AG09319 (cell line): ENCODE measurements at regions not wholly inside any gene's neighbourhood (a gene's known extent, or its start where the extent isn't known, plus 50 kb on each side); places are given as distances from the start of the nearest gene placed in this dataset.

Experiments used
- DNase-seq: peaks from one replicate; pipeline ENCODE4 v3.0.0-alpha.2; 2010; ENCODE audit warnings: low read depth; ENCODE audit errors: extremely low read depth
- CTCF ChIP-seq: IDR thresholded peaks from 2 replicates; pipeline ENCODE4 v1.5.1; 2011; ENCODE audit warnings: low read depth, mild to moderate bottlenecking, inconsistent platforms, low read length, moderate library complexity

- TF ChIP-seq CTCF = no peak
- no peak for DNase-seq
Observed at GRCh38 chr13:106129273-106129672, 406.2 kb downstream of the EFNB2 start.

DNA sequence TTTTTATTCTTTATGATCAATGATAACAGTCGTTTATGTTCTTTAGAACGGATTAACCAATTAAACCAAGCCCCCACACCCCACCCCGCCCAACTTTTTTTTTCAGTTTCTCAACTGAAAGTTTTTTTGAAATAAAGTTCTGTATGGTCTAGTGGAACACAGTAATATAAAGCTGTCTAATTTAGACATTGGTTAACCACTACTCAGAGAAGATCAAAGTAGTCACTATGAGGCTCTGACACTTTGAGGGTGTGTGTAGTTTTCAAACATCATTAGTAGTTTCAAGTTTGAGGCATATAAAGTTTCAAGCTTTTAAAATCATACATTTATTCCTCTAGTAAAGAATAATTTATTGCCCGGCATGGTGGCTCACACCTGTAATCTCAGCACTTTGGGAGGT, 413.2 kb downstream of the EFNB2 start:
- TF ChIP-seq CTCF = no peak
- DNase-seq = no peak

DNA sequence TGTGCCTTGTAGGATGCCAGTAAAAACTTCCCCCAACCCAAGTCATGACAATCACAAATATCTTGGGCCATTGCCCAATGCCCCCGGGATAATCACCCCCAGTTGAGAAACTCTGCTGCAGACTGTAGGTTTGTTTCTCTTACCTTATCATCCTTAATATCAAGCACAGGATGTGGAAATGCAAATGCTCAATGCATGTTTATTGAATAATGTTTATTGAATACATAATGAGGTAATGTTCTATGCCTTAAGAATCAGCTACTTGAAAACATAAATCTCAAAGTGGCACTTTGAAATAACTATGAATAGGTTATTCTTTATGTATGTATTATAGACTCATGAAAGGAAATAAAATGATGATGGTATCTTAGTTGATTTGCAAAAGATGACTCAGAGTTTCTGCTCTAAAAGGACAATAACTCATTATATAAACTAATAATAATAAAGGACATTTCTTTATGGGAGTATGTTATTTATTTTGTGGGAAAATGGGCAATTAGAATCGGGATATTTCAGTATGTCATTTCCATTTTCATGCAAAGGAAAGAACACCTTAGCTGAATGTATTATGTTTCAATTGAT, 414.2 kb downstream of the EFNB2 start:
- TF ChIP-seq CTCF = no peak
- DNase-seq = no peak

- TF ChIP-seq CTCF = no peak
- DNase-seq = no peak
Observed at GRCh38 chr13:106118996-106119395, 416.5 kb downstream of the EFNB2 start.

GRCh38 chr13:106118050-106118449, 417.4 kb downstream of the EFNB2 start:
- DNase-seq = no peak
- no peak for TF ChIP-seq CTCF

DNA sequence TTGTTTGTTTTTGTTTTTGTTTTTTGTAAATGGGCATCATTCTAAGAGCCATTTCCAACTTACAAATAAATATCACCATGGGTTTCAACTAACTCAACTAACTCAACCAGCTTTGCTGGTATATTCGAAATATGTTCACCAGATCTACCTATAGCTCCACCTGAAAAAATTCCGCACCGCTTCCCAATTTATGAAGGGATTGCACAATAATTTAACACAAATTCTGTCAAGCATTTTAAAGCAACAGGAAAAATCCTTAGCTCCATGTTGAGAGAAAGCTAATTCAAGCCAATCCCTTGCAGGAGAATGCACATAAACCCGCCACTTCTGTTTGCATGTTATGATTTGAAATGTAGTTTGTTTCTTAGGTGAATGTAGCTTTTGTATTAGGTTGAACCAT, 417.8 kb downstream of the EFNB2 start:
- no peak for DNase-seq
- no peak for TF ChIP-seq CTCF

DNA sequence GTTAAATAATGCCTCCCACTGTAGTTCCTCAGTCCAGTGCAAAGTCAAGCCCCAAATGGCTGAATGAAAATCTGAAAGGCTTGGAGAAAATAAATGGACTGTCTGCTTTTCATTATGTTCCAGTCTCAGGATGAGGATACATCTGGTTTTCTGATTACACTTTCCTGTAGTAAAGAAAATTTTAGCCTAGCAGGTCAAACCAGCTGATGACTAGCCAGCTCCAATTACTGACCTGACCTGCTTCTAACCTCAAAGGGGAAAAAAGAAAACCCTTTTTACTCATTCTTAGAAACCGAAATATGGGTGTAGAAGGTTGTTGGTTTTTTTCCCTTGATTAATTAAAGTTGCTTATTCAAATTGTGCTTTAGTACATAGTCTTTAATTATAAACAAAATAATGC, 418.4 kb downstream of the EFNB2 start:
- peak; percentile 34 for DNase-seq
- no peak for TF ChIP-seq CTCF
